ENCODE measurements at regions not wholly inside any gene's neighbourhood (a gene's known extent, or its start where the extent isn't known, plus 50 kb on each side); places are given as distances from the start of the nearest gene placed in this dataset.

- Histone ChIP-seq H3K4me3 (ENCODE audit: low read depth, low read length) (no peak overlapping the region), H3K4me1 (ENCODE audit: control insufficient read depth, insufficient read depth, low read length, poor library complexity, severe bottlenecking) (no peaks in the 10 kb centered on the region), H3K27me3 (ENCODE audit: control insufficient read depth, insufficient read depth, low read length) (no peaks in the 10 kb centered on the region), H3K36me3 (ENCODE audit: control insufficient read depth, insufficient read depth, low read length) (no peaks in the 10 kb centered on the region), H3K27ac (ENCODE audit: insufficient read depth, low read length, poor library complexity, severe bottlenecking) (no peak overlapping the region), H3K9me3 (ENCODE audit: control insufficient read depth in 2 of 2, low read length in 2 of 2) (no peaks in the 10 kb centered on the region)
- Mint-ChIP-seq H3K4me1 (no peaks in the 10 kb centered on the region), H3K27ac (no peak overlapping the region), H3K27me3 (peaks cover 5% of the 10 kb centered on the region), H3K4me3 (no peak overlapping the region), H3K9me3 (peaks cover 0 to 3% (median 0%) of the 10 kb centered on the region in 7 donors), H3K36me3 (no peaks in the 10 kb centered on the region)
- DNase-seq, result peak in 1 of 3 donors; percentile 24
- ATAC-seq (ENCODE audit: low read depth in 2 of 2), result no peak
Observed at GRCh38 chr6:145015739-145016558, 719.4 kb downstream of the EPM2A start.

- Histone ChIP-seq H3K27ac (ENCODE audit: insufficient read depth, low read length, poor library complexity, severe bottlenecking) (no peak overlapping the region), H3K9me3 (ENCODE audit: control insufficient read depth in 2 of 2, low read length in 2 of 2) (no peaks in the 10 kb centered on the region), H3K27me3 (ENCODE audit: control insufficient read depth, insufficient read depth, low read length) (no peaks in the 10 kb centered on the region), H3K36me3 (ENCODE audit: control insufficient read depth, insufficient read depth, low read length) (no peaks in the 10 kb centered on the region), H3K4me1 (ENCODE audit: control insufficient read depth, insufficient read depth, low read length, poor library complexity, severe bottlenecking) (no peaks in the 10 kb centered on the region), H3K4me3 (ENCODE audit: low read depth, low read length) (no peak overlapping the region)
- peaks cover 0 to 3% (median 0%) of the 10 kb centered on the region in 7 donors for H3K9me3 Mint-ChIP-seq
- no peak overlapping the region for H3K27ac Mint-ChIP-seq
- H3K4me3 Mint-ChIP-seq, result no peak overlapping the region
- no peaks in the 10 kb centered on the region for H3K27me3 Mint-ChIP-seq
- H3K36me3 Mint-ChIP-seq, result no peaks in the 10 kb centered on the region
- DNase-seq, result no peak
- no peaks in the 10 kb centered on the region for H3K4me1 Mint-ChIP-seq
- no peak for ATAC-seq (ENCODE audit: low read depth in 2 of 2)
Observed at GRCh38 chr6:145017051-145017450, 718.3 kb downstream of the EPM2A start.

- H3K36me3 Mint-ChIP-seq, result no peaks in the 10 kb centered on the region
- ATAC-seq (ENCODE audit: low read depth in 2 of 2), result no peak
Observed at GRCh38 chr6:145017516-145017915, 717.8 kb downstream of the EPM2A start.

DNA sequence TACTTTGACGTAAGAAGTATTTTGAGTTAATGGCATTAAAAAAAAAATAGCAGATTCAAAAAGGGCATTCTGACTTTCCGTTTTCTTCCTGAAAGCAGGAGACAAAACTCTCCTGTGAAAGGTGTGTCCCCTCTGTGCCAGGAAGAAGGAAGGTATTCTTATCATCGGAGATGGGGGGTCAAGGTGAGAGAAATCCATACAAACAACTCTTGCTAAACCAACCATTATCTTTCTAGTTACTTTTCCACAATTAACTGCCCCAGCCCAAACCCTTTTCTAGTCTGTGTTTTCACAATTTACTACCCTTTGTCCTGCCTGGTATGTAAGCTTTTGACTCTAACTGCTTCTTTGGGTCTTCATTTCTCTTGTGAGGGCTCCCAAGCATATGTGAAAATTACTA lies 717.3 kb downstream of the EPM2A start:
- no peaks in the 10 kb centered on the region for H3K9me3 ChIP-seq (ENCODE audit: control insufficient read depth in 2 of 2, low read length in 2 of 2)
- no peaks in the 10 kb centered on the region for H3K4me1 Mint-ChIP-seq
- no peak overlapping the region for H3K27ac Mint-ChIP-seq

More at GRCh38 chr6:145017516-145017915, 717.8 kb downstream of the EPM2A start:
- H3K27me3 Mint-ChIP-seq, result no peaks in the 10 kb centered on the region
- H3K27ac ChIP-seq (ENCODE audit: insufficient read depth, low read length, poor library complexity, severe bottlenecking), result no peak overlapping the region
- no peaks in the 10 kb centered on the region for H3K27me3 ChIP-seq (ENCODE audit: control insufficient read depth, insufficient read depth, low read length)
- no peak overlapping the region for H3K27ac Mint-ChIP-seq
- H3K36me3 ChIP-seq (ENCODE audit: control insufficient read depth, insufficient read depth, low read length), result no peaks in the 10 kb centered on the region
- no peaks in the 10 kb centered on the region for H3K4me1 ChIP-seq (ENCODE audit: control insufficient read depth, insufficient read depth, low read length, poor library complexity, severe bottlenecking)
- no peak overlapping the region for H3K4me3 Mint-ChIP-seq
- no peaks in the 10 kb centered on the region for H3K4me1 Mint-ChIP-seq
- no peak overlapping the region for H3K4me3 ChIP-seq (ENCODE audit: low read depth, low read length)
- H3K9me3 ChIP-seq (ENCODE audit: control insufficient read depth in 2 of 2, low read length in 2 of 2), result no peaks in the 10 kb centered on the region
- no peak for DNase-seq
- peaks cover 0 to 3% (median 0%) of the 10 kb centered on the region in 7 donors for H3K9me3 Mint-ChIP-seq

DNA sequence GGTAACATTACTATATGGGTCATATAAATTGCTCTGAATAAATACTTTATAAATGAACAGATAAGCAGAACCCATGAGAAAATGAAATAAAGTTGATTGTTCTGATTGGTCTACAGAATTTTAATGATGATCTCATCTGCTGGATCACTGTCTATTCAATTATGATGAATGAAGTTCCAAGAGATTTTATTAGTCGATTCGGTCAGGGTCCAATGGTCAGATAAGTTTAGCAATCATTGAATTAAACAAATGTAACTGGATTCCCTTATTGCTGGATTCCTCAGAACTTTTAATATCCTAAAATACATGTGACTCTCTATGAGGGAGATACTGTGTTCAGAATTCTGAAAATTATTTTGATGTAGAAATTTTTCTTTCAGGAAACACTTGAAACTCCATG lies 715.2 kb downstream of the EPM2A start:
- Mint-ChIP-seq H3K27me3 (no peaks in the 10 kb centered on the region), H3K27ac (no peak overlapping the region), H3K4me1 (no peaks in the 10 kb centered on the region), H3K4me3 (no peak overlapping the region), H3K9me3 (no peaks in the 10 kb centered on the region), H3K36me3 (no peaks in the 10 kb centered on the region)
- ATAC-seq (ENCODE audit: low read depth in 2 of 2), result no peak
- no peak for DNase-seq
- Histone ChIP-seq H3K36me3 (ENCODE audit: control insufficient read depth, insufficient read depth, low read length) (no peaks in the 10 kb centered on the region), H3K4me3 (ENCODE audit: low read depth, low read length) (no peak overlapping the region), H3K27ac (ENCODE audit: insufficient read depth, low read length, poor library complexity, severe bottlenecking) (no peak overlapping the region), H3K9me3 (ENCODE audit: control insufficient read depth in 2 of 2, low read length in 2 of 2) (no peaks in the 10 kb centered on the region), H3K4me1 (ENCODE audit: control insufficient read depth, insufficient read depth, low read length, poor library complexity, severe bottlenecking) (no peaks in the 10 kb centered on the region), H3K27me3 (ENCODE audit: control insufficient read depth, insufficient read depth, low read length) (no peaks in the 10 kb centered on the region)

More for the DNA sequence above, 717.3 kb downstream of the EPM2A start:
- Histone ChIP-seq H3K4me1 (ENCODE audit: control insufficient read depth, insufficient read depth, low read length, poor library complexity, severe bottlenecking) (no peaks in the 10 kb centered on the region), H3K36me3 (ENCODE audit: control insufficient read depth, insufficient read depth, low read length) (no peaks in the 10 kb centered on the region), H3K4me3 (ENCODE audit: low read depth, low read length) (no peak overlapping the region), H3K27me3 (ENCODE audit: control insufficient read depth, insufficient read depth, low read length) (no peaks in the 10 kb centered on the region), H3K27ac (ENCODE audit: insufficient read depth, low read length, poor library complexity, severe bottlenecking) (no peak overlapping the region)
- H3K27me3 Mint-ChIP-seq, result no peaks in the 10 kb centered on the region
- H3K9me3 Mint-ChIP-seq, result peaks cover 0 to 3% (median 0%) of the 10 kb centered on the region in 7 donors
- DNase-seq (no peak), ATAC-seq (ENCODE audit: low read depth in 2 of 2) (no peak)
- no peak overlapping the region for H3K4me3 Mint-ChIP-seq
- no peaks in the 10 kb centered on the region for H3K36me3 Mint-ChIP-seq

GRCh38 chr6:145020543-145020942 lies 714.8 kb downstream of the EPM2A start:
- H3K27ac ChIP-seq (ENCODE audit: insufficient read depth, low read length, poor library complexity, severe bottlenecking), result no peak overlapping the region
- H3K9me3 Mint-ChIP-seq, result no peaks in the 10 kb centered on the region
- no peaks in the 10 kb centered on the region for H3K9me3 ChIP-seq (ENCODE audit: control insufficient read depth in 2 of 2, low read length in 2 of 2)
- ATAC-seq (ENCODE audit: low read depth in 2 of 2), result no peak
- no peak overlapping the region for H3K4me3 Mint-ChIP-seq
- no peaks in the 10 kb centered on the region for H3K27me3 ChIP-seq (ENCODE audit: control insufficient read depth, insufficient read depth, low read length)
- no peak overlapping the region for H3K4me3 ChIP-seq (ENCODE audit: low read depth, low read length)
- H3K36me3 ChIP-seq (ENCODE audit: control insufficient read depth, insufficient read depth, low read length), result no peaks in the 10 kb centered on the region
- H3K4me1 Mint-ChIP-seq, result no peaks in the 10 kb centered on the region
- no peaks in the 10 kb centered on the region for H3K4me1 ChIP-seq (ENCODE audit: control insufficient read depth, insufficient read depth, low read length, poor library complexity, severe bottlenecking)
- no peak overlapping the region for H3K27ac Mint-ChIP-seq
- no peak for DNase-seq
- H3K27me3 Mint-ChIP-seq, result no peaks in the 10 kb centered on the region
- no peaks in the 10 kb centered on the region for H3K36me3 Mint-ChIP-seq

DNA sequence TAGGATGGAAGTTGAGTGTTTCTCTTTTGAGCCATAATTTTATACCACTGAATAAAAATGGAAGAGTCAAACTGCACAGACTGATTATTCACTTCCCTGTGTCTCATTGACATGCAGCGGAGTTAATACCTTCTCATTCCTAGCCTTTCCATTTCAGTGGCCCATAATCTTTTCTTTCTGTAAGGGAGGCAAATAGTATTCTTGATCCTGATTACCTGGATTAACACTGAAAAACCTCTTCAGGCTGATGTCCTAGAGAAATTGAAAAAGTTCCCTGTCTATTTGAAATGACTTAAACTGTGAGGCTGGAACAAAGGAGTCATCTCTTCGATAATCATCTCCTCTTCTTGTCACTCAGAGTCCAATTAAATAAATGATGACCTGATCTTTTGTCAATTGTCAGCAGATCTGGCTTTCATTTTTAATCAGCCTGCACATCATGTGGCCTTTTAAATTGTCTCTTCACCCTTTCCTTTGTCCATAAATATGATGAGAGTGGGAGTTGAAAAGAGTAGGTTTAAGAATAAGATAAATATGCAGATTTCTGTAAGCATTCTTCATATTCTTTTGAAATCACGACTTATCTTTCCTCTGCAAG lies 713.0 kb downstream of the EPM2A start:
- Mint-ChIP-seq H3K27me3 (peaks cover 1% of the 10 kb centered on the region), H3K9me3 (peaks cover 0 to 2% (median 0%) of the 10 kb centered on the region in 7 donors), H3K27ac (no peak overlapping the region), H3K4me3 (no peak overlapping the region), H3K4me1 (no peaks in the 10 kb centered on the region), H3K36me3 (no peaks in the 10 kb centered on the region)
- ATAC-seq (ENCODE audit: low read depth in 2 of 2) (no peak), DNase-seq (no peak)
- Histone ChIP-seq H3K27ac (ENCODE audit: insufficient read depth, low read length, poor library complexity, severe bottlenecking) (no peak overlapping the region), H3K4me3 (ENCODE audit: low read depth, low read length) (no peak overlapping the region), H3K4me1 (ENCODE audit: control insufficient read depth, insufficient read depth, low read length, poor library complexity, severe bottlenecking) (no peaks in the 10 kb centered on the region), H3K9me3 (ENCODE audit: control insufficient read depth in 2 of 2, low read length in 2 of 2) (no peaks in the 10 kb centered on the region), H3K36me3 (ENCODE audit: control insufficient read depth, insufficient read depth, low read length) (no peaks in the 10 kb centered on the region), H3K27me3 (ENCODE audit: control insufficient read depth, insufficient read depth, low read length) (no peaks in the 10 kb centered on the region)
